Stimulated activated CD4-positive, alpha-beta T cell treated with anti-CD3 and anti-CD28 coated beads, Interleukin-15, amount 100 ng/mL, for 48 hours (primary cell): ENCODE measurements at regions not wholly inside any gene's neighbourhood (a gene's known extent, or its start where the extent isn't known, plus 50 kb on each side); places are given as distances from the start of the nearest gene placed in this dataset.
"Not testable (repeated sequence)": the region's sequence is repeated elsewhere in the genome, so short reads cannot be mapped to it uniquely, and the experiment has no call there.

Experiments used
- DNase-seq, 2 donors: peaks; one replicate each; pipeline ENCODE4 v3.0.0-alpha.2; 2020; ENCODE audit warnings: low read depth in 2 of 2

DNA sequence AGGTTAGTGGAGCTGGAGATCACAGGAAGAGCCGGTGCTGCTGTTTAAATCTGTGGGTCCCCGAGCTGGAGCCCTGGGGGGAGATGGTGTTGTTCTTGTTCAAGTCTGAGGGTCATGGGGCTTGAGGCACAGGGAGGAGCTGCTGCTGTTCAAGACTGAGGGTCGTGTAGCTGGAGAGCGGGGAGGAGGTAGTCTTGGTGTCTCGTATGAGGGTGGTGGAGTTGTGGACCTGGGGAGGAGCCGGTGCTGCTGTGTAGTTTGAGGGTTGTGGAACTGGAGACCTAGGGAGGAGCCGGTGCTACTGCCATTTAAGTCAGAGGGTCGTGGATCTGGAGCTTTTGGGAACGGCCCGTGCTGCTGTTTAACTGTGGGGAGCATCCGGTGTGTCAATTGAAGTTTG, 112.2 kb upstream of the SULF2 start:
- no peak for DNase-seq

DNA sequence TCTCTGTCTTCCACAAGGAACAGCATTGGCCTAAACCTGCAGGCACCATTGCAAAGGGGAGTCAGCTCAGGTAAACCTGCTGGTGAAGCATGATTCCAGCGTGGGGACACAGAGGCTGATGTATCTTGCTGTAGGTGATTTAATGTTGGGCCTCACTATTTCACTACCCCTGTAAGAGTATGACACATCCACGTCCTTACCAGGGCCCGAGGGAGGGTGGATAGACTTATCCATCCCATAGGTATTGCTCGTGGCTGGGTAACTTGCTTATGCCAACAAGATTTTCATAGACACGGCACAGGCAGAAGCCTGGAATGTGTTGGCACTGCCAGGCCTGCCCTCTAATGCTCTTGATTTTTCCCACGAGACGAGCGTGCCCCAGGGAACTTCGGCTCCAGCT, 107.4 kb upstream of the SULF2 start:
- DNase-seq = not testable (repeated sequence)

DNA sequence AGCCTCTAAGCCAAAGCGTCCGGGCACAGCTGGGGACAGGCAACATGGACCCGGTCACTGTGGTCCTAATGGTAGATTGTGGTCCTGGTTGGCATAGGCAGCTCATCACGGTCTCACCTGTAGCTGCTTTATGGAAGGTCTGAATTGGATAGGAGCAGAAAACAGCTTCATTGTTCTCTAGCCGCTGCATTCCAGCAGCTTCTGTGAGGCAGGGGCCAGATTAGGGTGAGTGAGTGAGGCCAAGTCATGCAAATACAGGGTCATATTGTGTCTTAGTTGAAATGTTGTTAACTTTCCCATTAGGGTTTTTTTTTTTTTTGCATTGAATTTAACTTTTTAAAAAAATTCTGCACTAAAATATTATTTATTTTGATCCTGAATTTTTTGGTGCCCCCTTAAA, 105.4 kb upstream of the SULF2 start:
- not testable (repeated sequence) for DNase-seq

DNA sequence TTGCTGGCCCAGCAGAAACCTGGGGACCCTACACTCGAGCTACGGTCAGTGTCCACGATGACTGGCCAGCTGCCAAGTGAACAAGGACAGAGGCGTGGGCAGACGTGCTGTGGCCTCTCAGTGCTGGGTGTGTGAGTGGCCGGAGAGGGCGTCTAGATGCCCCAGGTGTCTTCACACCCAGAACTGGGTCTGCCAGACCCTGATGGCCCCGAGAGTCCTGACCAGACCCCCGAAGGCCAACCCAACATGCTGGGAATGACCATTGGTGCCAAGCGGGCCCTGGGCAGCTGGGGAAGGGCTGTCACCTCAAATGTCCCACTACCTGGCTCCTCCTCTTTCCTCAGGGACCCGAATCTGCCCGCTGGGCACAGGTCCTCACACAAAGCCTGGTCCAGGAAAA, 104.5 kb upstream of the SULF2 start:
- DNase-seq = not testable (repeated sequence)

DNA sequence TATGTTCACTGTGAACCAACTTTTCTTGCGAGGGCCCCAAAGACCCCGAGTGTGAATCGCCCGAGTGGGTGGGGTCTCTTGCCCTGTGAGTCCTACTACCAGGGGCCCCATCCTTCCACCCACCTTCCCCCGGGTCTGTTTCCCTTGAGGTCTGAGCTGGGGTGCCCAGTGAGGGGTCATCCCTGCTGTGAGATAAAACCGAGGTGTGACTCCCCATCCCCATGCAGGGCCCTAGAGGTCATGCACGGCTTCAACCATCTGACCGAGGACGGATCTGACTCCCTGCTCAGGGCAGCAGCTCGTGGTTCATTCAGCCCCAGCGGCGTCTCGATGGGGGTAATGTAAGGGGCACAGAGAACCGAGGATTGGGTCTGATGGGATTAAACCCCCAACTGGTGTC, 103.1 kb upstream of the SULF2 start:
- DNase-seq = no peak

DNA sequence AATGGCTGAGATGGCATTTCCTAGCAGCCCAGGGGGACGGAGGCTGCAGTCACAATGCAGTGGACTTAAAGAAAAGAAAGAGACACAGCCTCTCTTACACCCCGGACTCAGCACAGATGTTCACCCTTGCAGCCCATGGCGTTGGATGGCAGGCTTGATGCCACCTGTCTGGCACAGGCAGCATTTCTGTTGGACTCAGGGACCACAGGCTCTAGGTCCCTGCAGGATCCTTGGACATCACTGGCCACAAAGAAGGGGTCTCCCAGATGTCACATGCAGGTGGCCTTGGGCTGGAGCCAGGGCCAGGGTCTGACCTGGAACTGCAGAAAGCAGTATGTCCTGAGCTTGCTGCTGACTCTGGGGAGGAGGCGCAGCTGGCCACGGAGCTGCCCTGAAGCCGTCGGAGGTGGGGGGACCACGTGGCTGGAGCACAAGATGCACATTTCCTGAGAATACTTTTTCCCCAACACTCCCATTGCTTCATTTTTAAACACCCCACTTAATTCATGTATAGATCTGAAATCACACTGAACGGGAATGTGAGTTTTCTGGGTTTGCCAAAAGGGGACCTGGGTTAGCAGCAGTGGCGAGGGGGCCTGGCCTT, 102.3 kb upstream of the SULF2 start:
- DNase-seq = no peak

DNA sequence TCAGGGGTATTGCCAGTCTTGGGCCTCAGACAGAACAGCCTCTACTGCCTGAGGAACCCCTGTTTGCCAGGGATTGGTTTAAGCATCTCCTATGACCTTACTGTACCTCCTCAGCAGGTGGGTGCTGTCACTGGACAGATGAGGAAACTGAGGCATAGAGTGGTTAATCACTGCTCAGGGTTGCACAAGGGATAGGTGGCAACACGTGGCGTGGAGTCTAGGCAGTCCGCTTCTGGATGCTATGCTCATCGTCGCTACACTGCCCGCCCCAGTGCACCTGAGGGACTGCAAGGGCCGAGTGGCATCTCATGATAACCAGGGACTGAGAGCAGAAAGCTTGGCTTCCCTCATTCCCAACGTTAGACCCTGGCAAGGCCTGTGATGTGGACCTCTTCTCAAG, 101.8 kb upstream of the SULF2 start:
- no peak for DNase-seq

GRCh38 chr20:47886454-47887041, 101.3 kb upstream of the SULF2 start:
- DNase-seq = no peak

DNA sequence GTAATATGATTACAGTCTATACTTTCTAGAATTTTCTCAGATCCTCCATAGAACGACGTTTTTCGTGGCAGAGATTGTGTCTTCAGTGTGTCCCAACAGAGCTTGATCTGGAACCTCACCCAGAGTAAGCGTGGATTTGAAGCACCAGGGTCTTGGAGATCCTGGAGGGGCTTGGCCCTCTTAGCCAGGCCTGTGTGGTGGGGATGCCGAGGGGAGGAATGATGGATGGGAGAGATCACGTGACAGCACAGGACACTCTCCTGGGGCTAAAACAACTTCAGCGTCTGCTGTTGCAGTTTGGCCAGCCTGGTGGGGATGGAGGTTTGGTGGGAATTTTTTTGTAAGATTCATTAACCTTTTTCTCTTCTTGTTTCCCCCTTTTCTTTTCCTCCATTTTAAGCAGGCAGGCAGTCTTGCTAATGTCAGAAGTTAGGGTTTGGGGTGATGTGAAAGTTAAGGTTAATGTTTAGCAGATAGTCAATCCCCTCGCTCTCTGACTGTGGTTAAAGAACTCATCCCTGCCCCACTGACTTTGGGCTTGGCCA, 100.7 kb upstream of the SULF2 start:
- no peak for DNase-seq

GRCh38 chr20:47883940-47884339, 98.7 kb upstream of the SULF2 start:
- not testable (repeated sequence) for DNase-seq

GRCh38 chr20:47883186-47883585, 97.9 kb upstream of the SULF2 start:
- no peak for DNase-seq

DNA sequence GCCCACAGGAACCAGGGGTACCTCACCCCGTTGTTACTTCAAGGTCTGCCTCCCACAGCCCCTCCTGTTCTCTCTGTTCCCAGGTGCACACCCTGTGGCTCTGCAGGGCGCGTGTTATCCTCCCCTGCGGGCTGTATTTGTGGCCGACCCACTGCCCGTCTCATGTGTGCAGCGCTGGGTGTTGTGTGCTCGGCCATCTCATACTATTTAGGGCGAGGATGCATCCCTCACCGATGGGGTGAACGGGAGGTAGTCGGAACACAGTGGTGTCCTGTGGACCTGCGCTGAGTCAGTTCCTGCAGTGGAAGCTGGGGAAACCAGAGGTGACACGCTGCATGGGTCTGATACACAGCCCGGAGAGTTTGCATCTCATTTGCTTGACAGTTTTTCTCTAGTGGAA, 94.5 kb upstream of the SULF2 start:
- no peak for DNase-seq

- no peak for DNase-seq
Observed at GRCh38 chr20:47878601-47879027, 93.3 kb upstream of the SULF2 start.

DNA sequence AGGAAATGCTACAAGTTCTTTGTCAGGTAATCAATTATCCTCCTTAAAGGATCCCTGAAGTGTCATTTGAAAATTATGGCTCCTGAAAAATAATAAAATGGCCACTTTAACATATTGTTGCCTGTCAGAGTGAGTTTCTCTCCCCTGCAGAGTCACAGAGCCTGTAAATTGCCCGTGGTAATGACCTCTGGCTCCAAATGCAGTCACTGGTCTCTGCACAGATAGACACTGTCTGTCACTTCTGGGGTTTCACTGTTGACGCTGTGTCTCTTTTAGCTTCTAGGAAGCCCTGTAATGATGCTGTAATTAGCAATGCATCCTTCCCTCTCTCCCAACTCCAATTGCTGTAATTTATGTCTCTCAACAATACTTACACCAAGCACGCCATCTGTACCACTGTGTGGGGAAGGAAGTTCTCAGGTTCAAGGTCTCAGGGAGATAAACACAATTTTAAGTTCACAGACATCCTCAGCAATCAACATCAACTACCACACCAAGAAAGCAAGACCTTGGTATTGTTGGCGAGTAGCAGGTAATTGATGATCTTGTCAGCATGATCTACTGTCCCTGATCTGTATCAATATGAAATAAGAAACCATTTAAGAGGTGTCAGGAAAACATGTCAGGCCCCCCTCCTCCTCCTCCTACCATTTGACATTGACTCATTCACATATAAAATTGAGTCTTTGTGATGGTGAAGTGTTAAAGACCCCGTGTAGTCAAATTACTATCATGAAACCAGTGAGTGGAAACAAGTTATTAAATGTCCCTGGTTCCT, 91.2 kb upstream of the SULF2 start:
- DNase-seq = no peak

DNA sequence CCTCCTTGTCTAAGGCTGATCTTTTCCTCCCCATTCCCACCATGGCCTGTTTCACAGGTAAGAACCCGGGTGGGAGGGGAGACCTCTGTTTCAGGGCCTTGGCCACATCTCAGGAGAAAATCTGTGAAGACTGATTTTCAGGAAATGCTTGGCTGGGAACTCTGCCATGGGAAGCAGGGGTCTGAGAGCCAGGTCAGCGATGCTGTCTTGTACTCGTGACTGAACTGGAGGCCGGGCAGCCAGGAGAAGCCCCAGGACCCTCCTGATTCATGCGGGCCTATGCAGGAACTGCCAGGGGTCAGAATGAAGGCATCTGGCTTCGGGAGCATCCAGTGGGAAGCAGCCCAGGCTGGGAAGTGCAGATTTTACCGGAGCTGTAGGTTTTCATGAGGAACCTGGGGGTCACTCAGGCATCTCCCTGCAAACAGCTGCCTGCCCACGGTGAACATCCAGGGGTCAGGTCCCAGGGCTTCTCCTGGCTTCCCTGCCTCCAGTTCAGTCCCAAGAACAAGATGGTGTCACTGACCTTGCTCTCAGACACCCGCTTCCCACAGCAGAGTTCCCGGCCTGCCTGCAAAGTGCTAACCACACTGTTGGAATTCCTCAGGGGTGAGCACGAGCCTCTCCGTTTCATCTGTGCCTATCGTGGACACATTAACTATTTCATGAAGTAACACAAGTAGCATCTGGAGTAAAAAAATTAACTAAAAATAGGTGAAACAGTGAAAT, 90.2 kb upstream of the SULF2 start:
- no peak for DNase-seq

GRCh38 chr20:47872341-47872740, 87.1 kb upstream of the SULF2 start:
- DNase-seq = no peak

DNA sequence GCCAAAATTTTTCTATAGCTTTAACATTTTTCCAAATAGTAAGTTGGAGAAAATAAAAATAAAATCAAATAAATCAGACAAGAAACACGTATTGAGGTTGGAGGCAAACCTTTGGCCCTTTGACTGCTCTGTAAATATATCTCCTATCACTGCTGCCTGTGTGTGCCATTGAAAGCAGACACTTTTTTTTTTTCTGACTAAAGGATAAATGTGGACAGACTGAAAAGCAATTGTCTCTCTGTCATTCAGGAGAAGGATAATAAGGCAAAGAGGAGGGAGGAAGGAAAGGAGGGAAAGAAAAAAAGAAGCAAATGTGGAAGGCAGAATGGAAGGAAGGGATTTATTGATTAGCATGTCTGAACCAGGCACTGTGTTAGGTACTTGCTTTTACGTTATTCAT, 85.2 kb upstream of the SULF2 start:
- DNase-seq = no peak

DNA sequence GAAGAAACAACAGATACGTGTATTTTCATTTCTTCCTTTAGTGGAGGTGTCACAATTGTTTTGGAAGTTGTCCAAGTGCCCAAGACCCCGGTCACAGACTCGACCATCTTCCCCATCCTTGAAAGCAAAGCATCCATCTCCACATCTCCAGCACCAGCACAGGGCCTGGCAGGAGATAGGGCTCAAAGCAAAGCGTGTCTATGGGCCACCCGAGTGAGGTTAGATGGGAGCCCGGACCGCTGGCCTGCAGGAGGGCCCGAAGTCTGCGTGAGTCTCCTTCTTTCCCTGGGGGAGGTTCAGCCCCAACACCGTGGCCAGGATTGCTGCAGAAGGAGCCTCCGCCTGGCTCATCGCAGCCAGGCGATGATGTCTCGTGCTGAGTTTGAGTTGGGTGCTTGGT, 83.5 kb upstream of the SULF2 start:
- no peak for DNase-seq

DNA sequence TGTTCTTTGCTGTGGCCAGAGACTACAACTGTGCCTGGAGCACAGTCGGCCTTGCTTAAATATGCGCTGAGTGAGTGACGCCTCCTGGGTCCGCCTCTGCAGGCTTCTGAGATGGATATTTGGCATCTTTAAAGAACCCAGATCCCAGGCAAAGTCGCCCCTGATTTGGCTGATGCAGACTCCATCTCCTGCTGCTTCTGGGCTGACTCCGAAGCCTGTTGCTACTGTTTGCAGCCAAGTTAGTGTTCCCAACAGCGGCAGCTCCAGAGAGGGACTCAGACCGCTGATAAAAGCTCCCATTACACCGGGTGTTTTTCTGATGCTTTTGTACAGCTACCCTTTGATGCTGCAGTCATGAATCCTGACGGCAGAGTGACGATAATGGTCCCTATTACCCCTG, 83.0 kb upstream of the SULF2 start:
- DNase-seq = no peak

GRCh38 chr20:47867831-47868230, 82.5 kb upstream of the SULF2 start:
- no peak for DNase-seq

DNA sequence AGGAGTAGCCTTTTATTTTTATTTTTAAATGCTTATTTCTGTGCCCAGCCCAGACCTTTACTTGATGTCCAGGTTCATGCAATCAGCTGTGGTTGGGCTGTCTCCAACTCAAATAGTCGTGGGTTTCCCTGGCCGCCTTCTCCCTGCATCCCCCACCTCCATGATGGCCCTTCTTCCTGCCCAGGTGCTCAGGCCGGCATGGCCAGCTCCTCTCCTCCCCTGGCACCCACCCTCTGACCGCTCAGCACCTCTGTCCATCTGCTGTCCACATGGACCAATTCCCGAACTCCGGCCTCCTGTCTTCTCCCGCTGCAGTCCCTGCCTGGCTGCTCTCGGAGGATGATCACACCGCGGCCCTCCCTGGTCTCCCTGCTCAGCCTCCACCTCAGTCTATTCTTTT, 81.2 kb upstream of the SULF2 start:
- DNase-seq = no peak

- no peak for DNase-seq
Observed at GRCh38 chr20:47865912-47866311, 80.6 kb upstream of the SULF2 start.
